ENCODE measurements at regions not wholly inside any gene's neighbourhood (a gene's known extent, or its start where the extent isn't known, plus 50 kb on each side); places are given as distances from the start of the nearest gene placed in this dataset.

DNA sequence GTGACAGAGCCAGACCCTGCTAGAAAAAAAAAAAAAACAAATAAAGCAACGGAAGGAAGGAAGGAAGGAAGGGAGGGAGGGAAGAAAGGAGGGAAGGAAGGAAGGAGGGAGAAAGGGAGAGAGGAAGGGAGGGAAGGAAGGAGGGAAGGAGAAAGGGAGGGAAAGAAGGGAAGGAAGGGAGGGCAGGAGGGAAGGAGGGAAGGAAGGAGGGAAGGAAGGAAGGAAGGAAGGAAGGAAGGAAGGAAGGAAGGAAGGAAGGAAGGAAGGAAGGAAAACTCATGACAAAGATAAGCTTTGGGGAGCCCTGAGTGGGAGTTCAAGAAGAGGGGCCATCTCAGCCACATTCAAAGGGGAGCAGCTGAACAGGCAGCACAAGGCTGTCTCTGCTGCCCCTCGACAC is 124.7 kb upstream of the MGMT start:
- H3K9me3 ChIP-seq (ENCODE audit: low read length) = no peaks in the 10 kb centered on the region

DNA sequence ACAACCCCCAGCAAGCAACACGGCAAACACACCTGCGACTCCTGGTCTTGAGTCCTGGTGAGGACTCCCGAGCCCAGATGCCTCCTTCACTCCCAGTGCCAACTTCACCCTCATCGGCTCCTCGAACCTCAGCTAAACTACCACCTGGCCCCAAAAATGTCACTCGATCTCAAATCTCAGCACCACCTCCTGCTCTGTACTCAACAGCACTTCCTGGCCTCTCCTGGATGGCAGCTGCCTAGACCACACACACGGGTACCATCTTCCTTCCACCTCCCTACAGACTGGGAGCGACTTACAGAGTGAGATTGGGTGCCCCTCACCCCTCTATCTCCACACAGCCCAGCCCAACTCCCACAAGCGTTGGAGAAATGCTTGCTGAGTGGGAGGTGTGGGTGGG is 123.9 kb upstream of the MGMT start:
- Histone ChIP-seq H3K9ac (ENCODE audit: low read length) (no peak overlapping the region), H3K36me3 (ENCODE audit: insufficient read depth, low read length) (no peaks in the 10 kb centered on the region), H3F3A (ENCODE audit: insufficient read depth, low read length, poor library complexity, severe bottlenecking) (no peaks in the 10 kb centered on the region), H3K79me2 (replicated peaks; ENCODE audit: insufficient read depth, low read length) (no peaks in the 10 kb centered on the region), H3K27me3 (ENCODE audit: insufficient read depth, low read depth, low read length) (no peaks in the 10 kb centered on the region), H3K4me3 (ENCODE audit: low read length) (no peak overlapping the region), H3K4me2 (ENCODE audit: low read length) (no peak overlapping the region), H3K9me3 (ENCODE audit: low read length) (no peaks in the 10 kb centered on the region), H2AFZ (ENCODE audit: low read depth, low read length) (no peak overlapping the region), H3K9me2 (ENCODE audit: insufficient read depth, low read length) (no peaks in the 10 kb centered on the region), H3K27ac (ENCODE audit: low read length) (no peak overlapping the region), H4K20me1 (ENCODE audit: insufficient read depth) (no peaks in the 10 kb centered on the region)
- TF ChIP-seq TAF1 (IDR thresholded peaks at IDR 0.05; ENCODE audit: low read depth) (no peak), EZH2 (IDR thresholded peaks at IDR 0.05; ENCODE audit: borderline replicate concordance, insufficient read depth, low read length, poor library complexity, severe bottlenecking) (no peak), EP300 (conservative IDR thresholded peaks at IDR 0.05; ENCODE audit: poor library complexity, severe bottlenecking) (no peak), POLR2AphosphoS5 (IDR thresholded peaks at IDR 0.05) (no peak), SMC3 (conservative IDR thresholded peaks at IDR 0.05; ENCODE audit: poor library complexity) (no peak), MXI1 (conservative IDR thresholded peaks at IDR 0.05; ENCODE audit: poor library complexity, severe bottlenecking) (no peak), RAD21 (conservative IDR thresholded peaks at IDR 0.05) (no peak)
- TF ChIP-seq, protein P1, sequence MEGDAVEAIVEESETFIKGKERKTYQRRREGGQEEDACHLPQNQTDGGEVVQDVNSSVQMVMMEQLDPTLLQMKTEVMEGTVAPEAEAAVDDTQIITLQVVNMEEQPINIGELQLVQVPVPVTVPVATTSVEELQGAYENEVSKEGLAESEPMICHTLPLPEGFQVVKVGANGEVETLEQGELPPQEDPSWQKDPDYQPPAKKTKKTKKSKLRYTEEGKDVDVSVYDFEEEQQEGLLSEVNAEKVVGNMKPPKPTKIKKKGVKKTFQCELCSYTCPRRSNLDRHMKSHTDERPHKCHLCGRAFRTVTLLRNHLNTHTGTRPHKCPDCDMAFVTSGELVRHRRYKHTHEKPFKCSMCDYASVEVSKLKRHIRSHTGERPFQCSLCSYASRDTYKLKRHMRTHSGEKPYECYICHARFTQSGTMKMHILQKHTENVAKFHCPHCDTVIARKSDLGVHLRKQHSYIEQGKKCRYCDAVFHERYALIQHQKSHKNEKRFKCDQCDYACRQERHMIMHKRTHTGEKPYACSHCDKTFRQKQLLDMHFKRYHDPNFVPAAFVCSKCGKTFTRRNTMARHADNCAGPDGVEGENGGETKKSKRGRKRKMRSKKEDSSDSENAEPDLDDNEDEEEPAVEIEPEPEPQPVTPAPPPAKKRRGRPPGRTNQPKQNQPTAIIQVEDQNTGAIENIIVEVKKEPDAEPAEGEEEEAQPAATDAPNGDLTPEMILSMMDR (IDR thresholded peaks at IDR 0.05; ENCODE audit: poor library complexity, severe bottlenecking) = no peak
- TF ChIP-seq, protein P2, sequence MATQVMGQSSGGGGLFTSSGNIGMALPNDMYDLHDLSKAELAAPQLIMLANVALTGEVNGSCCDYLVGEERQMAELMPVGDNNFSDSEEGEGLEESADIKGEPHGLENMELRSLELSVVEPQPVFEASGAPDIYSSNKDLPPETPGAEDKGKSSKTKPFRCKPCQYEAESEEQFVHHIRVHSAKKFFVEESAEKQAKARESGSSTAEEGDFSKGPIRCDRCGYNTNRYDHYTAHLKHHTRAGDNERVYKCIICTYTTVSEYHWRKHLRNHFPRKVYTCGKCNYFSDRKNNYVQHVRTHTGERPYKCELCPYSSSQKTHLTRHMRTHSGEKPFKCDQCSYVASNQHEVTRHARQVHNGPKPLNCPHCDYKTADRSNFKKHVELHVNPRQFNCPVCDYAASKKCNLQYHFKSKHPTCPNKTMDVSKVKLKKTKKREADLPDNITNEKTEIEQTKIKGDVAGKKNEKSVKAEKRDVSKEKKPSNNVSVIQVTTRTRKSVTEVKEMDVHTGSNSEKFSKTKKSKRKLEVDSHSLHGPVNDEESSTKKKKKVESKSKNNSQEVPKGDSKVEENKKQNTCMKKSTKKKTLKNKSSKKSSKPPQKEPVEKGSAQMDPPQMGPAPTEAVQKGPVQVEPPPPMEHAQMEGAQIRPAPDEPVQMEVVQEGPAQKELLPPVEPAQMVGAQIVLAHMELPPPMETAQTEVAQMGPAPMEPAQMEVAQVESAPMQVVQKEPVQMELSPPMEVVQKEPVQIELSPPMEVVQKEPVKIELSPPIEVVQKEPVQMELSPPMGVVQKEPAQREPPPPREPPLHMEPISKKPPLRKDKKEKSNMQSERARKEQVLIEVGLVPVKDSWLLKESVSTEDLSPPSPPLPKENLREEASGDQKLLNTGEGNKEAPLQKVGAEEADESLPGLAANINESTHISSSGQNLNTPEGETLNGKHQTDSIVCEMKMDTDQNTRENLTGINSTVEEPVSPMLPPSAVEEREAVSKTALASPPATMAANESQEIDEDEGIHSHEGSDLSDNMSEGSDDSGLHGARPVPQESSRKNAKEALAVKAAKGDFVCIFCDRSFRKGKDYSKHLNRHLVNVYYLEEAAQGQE (IDR thresholded peaks at IDR 0.05; ENCODE audit: borderline replicate concordance) = no peak

More for the DNA sequence above, 124.7 kb upstream of the MGMT start:
- TF ChIP-seq POLR2AphosphoS5 (IDR thresholded peaks at IDR 0.05) (no peak), TAF1 (IDR thresholded peaks at IDR 0.05; ENCODE audit: low read depth) (no peak), EZH2 (IDR thresholded peaks at IDR 0.05; ENCODE audit: borderline replicate concordance, insufficient read depth, low read length, poor library complexity, severe bottlenecking) (no peak), EP300 (conservative IDR thresholded peaks at IDR 0.05; ENCODE audit: poor library complexity, severe bottlenecking) (no peak), RAD21 (conservative IDR thresholded peaks at IDR 0.05) (no peak), SMC3 (conservative IDR thresholded peaks at IDR 0.05; ENCODE audit: poor library complexity) (no peak), MXI1 (conservative IDR thresholded peaks at IDR 0.05; ENCODE audit: poor library complexity, severe bottlenecking) (no peak)
- TF ChIP-seq, protein P1 (IDR thresholded peaks at IDR 0.05; ENCODE audit: poor library complexity, severe bottlenecking) = no peak
- TF ChIP-seq, protein P2 (IDR thresholded peaks at IDR 0.05; ENCODE audit: borderline replicate concordance) = no peak
- H3K9ac ChIP-seq (ENCODE audit: low read length) = no peak overlapping the region
- no peak overlapping the region for H3K4me2 ChIP-seq (ENCODE audit: low read length)
- H3K4me3 ChIP-seq (ENCODE audit: low read length) = no peak overlapping the region
- no peak overlapping the region for H2AFZ ChIP-seq (ENCODE audit: low read depth, low read length)
- no peaks in the 10 kb centered on the region for H3K9me2 ChIP-seq (ENCODE audit: insufficient read depth, low read length)
- no peaks in the 10 kb centered on the region for H3K36me3 ChIP-seq (ENCODE audit: insufficient read depth, low read length)
- no peaks in the 10 kb centered on the region for H4K20me1 ChIP-seq (ENCODE audit: insufficient read depth)
- no peaks in the 10 kb centered on the region for H3K27me3 ChIP-seq (ENCODE audit: insufficient read depth, low read depth, low read length)
- no peaks in the 10 kb centered on the region for H3F3A ChIP-seq (ENCODE audit: insufficient read depth, low read length, poor library complexity, severe bottlenecking)
- H3K27ac ChIP-seq (ENCODE audit: low read length) = no peak overlapping the region
- no peaks in the 10 kb centered on the region for H3K79me2 ChIP-seq (replicated peaks; ENCODE audit: insufficient read depth, low read length)
